ENCODE measurements at regions not wholly inside any gene's neighbourhood (a gene's known extent, or its start where the extent isn't known, plus 50 kb on each side); places are given as distances from the start of the nearest gene placed in this dataset.

- no peak overlapping the region for H3K4me3 ChIP-seq (ENCODE audit: control insufficient read depth, low read depth, low read length)
- DNase-seq (ENCODE audit: low read depth), result no peak
- no peak for TF ChIP-seq CTCF (conservative IDR thresholded peaks at IDR 0.05; ENCODE audit: control insufficient read depth, insufficient read depth, low read depth, low read length)
These were observed 66.9 kb downstream of the BAMBI start for GRCh38 chr10:28744069-28744768.

- H3K4me3 ChIP-seq (ENCODE audit: control insufficient read depth, low read depth, low read length), result no peak overlapping the region
- TF ChIP-seq CTCF (conservative IDR thresholded peaks at IDR 0.05; ENCODE audit: control insufficient read depth, insufficient read depth, low read depth, low read length), result no peak
- DNase-seq (ENCODE audit: low read depth), result peak; percentile 8
These were observed 77.8 kb downstream of the BAMBI start for GRCh38 chr10:28754930-28755718.

- no peak for DNase-seq (ENCODE audit: low read depth)
- no peak overlapping the region for H3K4me3 ChIP-seq (ENCODE audit: control insufficient read depth, low read depth, low read length)
- no peak for TF ChIP-seq CTCF (conservative IDR thresholded peaks at IDR 0.05; ENCODE audit: control insufficient read depth, insufficient read depth, low read depth, low read length)
These were observed 83.9 kb downstream of the BAMBI start for GRCh38 chr10:28761084-28761846.

GRCh38 chr10:28763471-28764170, 86.3 kb downstream of the BAMBI start:
- no peak overlapping the region for H3K4me3 ChIP-seq (ENCODE audit: control insufficient read depth, low read depth, low read length)
- TF ChIP-seq CTCF (conservative IDR thresholded peaks at IDR 0.05; ENCODE audit: control insufficient read depth, insufficient read depth, low read depth, low read length), result no peak
- no peak for DNase-seq (ENCODE audit: low read depth)

GRCh38 chr10:28765641-28766040, 88.3 kb downstream of the BAMBI start:
- DNase-seq (ENCODE audit: low read depth), result no peak
- no peak for TF ChIP-seq CTCF (conservative IDR thresholded peaks at IDR 0.05; ENCODE audit: control insufficient read depth, insufficient read depth, low read depth, low read length)
- H3K4me3 ChIP-seq (ENCODE audit: control insufficient read depth, low read depth, low read length), result no peak overlapping the region

- no peak for TF ChIP-seq CTCF (conservative IDR thresholded peaks at IDR 0.05; ENCODE audit: control insufficient read depth, insufficient read depth, low read depth, low read length)
These were observed 90.9 kb downstream of the BAMBI start for GRCh38 chr10:28768227-28768626.

More at GRCh38 chr10:28768227-28768626, 90.9 kb downstream of the BAMBI start:
- no peak overlapping the region for H3K4me3 ChIP-seq (ENCODE audit: control insufficient read depth, low read depth, low read length)
- no peak for DNase-seq (ENCODE audit: low read depth)

All from fibroblast of mammary gland (primary cell).